Forelimb muscle (tissue), 1 donor: ENCODE measurements at regions not wholly inside any gene's neighbourhood (a gene's known extent, or its start where the extent isn't known, plus 50 kb on each side); places are given as distances from the start of the nearest gene placed in this dataset.
"Not testable (repeated sequence)": the region's sequence is repeated elsewhere in the genome, so short reads cannot be mapped to it uniquely, and the experiment has no call there.

Experiments used
- DNase-seq: peaks from one replicate; pipeline ENCODE4 v3.0.0-alpha.2; 2013; ENCODE audit warnings: low read depth

DNA sequence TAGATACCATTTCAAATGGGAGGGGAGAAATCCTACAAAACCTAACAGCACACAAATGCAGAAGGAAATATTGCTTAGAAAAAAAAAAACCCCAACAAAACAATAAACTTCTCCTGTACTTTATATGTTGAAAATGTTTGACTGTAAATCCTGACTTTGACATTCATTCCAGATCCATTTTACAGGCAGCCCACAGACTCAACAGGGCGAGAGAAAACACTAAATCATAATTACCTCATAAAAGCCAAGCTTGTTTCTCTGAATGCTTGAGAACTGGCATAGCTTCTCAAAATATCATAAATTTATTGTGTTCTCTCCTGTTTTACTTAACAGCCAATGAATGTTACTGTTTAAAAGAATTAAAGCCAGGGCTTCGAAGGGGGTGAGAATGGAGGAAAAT, 273.2 kb downstream of the CD83 start:
- no peak for DNase-seq

DNA sequence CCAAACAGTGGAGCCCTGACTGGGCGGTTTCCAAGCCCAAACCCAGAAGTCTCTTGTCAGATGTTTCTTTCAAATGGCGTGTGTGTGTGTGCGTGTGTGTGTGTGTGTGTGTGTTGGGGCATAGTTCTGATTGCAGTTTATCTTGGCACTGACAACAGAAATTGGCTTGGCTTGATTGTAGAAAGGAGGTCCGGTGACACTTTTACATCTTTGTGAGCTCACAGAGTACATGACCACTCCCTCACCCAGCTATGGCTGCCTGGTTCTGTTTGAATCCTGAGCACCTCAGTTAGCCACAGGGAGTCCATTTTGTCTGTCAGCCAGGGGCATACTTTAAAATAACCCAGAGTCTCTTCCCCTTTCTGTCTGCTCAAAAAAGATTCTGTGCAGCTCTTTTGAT, 276.3 kb downstream of the CD83 start:
- no peak for DNase-seq

DNA sequence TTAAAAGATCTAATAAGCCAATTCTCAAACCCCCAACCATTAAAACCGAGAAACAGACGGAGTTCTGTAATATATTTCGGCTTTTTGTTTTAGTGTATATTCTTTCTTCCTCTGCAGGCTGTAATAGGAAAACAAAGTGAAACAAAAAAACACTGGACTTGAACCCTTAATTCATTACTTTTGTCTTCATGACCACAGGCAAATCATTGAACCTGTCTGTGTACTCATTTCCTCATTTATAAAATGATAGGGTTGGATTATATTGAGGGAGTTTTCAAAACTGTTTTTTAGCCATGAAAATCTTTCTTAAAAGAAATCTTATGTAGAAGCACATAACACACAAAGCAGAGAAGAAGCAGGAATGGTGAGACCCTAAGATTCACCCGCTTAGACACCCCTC, 278.8 kb downstream of the CD83 start:
- DNase-seq = no peak

DNA sequence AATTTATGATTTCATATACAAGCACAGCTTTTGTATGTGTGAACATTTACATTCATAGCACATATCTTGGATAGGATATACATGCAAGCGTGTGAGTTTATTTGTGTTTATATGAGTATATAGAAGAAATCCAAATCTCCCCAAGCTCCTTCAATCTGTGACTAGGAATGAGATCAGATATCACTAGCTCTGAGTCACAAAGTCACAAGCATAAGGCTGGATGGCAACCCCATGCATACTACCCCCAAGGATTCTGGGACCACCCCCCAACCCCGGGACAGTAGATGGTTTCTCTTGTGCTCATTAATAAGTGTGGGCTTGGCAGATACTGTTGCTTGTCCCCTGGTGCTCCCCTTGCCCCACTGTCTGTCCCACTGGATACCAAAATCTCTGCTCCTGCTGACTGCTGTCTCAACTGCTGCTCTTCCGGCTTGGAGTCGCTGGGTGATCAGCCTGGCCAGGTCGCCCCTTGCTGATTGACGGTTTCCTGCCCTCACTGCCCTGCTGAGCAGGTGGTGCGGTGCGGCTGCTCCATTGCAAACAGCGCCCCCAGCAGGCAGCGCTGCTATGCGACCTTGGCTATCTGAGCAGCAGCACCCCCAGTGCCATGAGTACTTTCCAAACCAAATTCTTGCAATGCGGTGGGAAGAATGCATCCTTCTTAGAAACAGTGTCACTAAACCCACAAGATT, 279.4 kb downstream of the CD83 start:
- DNase-seq = no peak

DNA sequence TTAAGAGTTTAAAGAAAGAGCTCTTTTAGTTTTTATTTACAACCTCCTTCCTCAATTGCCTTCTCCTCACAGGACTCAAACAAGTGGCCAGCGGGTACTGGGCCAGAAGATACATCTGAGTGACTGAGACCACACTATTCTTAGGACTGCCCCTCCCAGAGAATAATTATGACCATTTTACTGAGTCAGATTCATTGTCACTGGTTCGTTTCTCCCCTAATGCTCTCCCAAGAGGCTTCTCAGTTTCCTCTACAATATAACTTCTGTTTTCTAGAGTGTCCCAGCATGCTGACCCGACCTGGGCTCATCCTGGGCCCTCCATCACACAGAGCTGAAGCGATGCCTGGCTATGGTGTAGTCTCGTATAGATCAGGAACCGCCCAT, 279.9 kb downstream of the CD83 start:
- no peak for DNase-seq

DNA sequence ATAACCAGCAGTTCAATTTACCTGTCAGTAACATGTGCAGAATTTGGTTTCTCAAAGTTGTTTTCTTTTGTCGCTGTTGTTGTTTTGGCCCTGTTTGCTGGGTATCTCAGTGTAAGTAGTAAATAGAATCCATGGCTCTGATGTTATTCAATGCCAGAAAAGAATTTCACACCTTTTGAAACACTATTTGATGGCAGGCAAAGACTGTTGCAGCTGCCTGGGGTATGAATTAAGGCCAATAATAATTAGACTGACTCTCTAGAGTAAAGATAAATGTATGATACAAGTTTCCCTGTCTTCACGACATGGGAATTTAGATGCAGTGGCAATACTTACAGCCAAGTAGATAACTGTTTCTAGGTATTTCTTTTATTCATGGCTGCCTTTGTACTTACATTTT, 281.4 kb downstream of the CD83 start:
- DNase-seq = no peak

DNA sequence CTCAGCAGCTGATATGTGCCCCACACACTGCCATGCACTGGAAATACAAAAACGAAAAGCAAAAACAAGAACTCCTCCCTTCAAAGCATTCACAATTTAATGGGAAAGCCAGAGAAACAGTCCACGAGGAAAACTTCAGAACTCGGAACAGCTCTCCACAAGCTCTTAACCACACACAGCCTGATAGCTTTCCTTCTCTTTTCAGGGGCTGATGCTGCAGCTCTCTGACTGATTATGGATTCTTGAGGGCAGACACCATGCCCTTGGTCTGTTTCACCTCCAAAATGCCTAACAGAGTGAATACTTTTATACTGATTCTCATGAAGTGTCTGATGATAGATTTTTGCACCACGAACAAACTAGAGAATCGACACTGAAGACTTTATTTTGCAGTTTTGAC, 282.1 kb downstream of the CD83 start:
- no peak for DNase-seq

DNA sequence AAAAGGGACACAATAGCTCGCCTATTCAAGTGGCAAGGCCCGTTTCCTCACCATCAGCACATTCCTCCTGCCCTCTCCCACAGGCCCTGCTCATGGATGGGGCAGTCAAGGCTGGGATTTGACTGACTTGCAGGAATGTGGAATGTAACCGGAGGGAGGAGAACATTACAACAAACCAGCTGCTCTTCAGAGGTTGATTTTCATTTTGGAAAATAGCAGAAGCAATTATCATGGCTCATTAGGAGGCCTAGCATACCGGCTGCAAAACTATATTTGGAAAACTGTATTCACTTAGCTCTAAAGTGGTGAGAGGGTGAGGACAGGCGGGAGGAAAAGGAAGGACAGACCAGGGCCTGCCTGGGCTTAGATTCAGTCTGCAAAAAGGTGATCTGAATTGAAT, 283.7 kb downstream of the CD83 start:
- DNase-seq = no peak

DNA sequence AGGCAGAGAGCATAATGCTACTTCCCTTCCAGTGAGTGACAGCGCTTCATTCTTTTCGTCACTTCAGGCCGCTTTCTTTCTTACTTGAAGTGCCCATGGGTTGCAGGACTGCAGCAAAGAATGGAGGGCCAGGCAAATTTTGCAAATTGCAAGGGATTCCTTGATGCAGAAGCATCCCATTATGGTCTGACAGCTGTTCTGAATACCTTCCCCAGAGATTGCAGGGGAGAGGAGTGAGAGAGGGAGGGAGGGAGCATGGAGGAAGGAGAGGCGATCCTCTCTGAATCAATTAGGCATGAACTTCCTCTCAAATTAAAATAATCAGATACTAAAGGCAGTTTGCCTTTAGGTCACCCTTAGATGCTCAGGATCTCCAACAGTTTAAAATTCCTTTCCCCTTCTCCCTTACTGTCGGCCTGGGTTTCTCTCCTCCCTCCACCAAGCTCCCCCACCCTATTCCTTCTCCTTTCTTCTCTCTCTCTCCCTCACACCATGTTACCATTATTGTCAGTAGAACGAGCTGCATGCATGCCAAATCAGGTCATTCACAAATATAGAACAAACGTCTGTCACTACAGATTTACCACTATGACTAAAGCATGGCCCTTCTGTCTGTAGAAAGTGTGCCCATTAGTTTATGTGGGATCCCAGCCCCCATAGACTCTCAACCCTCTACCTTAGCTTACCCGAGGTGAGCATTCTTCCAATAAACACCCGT, 289.2 kb downstream of the CD83 start:
- no peak for DNase-seq

DNA sequence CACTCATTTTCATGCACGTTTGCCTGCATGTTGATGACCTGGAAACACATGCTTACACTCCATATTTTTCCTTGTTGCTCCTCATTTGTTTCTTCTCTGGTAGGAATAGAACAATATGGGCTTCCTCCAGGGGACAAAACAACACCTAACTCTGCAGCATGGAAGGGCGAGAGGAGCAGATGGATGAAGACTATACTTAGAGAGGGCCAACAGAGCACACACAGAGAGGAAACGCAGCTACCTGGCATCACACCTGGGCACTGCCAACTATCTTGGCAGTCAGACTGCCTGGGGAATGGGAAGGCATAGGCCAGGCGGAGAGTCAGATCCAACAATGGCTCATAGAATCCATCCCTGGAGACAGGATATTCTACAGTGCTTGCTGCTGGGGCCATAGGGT, 290.9 kb downstream of the CD83 start:
- no peak for DNase-seq

DNA sequence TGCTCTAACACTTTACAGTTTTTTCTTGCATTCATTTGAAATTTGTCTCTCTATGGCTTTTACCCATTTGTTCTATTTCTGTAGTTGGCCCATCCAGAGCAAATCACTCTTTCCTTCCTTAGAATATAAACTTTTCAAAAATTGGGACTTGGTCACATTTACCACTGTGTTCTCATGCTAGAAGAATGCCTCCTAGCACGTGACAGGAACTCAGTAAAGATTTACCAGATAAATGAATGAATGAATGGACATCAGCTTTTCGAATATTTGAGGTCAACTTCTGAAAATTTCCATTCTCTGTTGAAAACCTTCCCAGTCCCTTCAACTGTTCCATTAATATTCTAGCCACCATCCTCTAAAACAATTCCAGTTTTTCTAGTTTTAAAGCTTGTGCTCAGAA, 294.5 kb downstream of the CD83 start:
- no peak for DNase-seq

DNA sequence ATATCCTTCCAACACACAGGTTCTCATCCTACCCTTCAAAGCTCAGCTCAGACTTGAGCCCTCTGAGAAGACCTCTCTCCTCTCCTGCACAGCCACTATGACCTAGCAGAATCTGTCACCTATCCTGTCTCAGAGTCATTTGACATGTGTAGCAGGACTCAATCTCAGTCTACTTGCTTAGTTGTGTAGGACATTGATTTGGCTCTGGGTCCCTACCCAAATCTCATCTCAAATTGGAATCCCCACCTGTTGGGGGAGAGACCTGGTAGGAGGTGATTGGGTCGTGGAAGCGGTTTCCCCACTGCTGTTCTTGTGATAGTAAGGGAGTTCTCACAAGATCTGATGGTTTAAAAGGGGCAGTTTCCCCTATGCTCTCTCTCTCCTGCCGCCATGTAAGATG, 297.9 kb downstream of the CD83 start:
- no peak for DNase-seq

DNA sequence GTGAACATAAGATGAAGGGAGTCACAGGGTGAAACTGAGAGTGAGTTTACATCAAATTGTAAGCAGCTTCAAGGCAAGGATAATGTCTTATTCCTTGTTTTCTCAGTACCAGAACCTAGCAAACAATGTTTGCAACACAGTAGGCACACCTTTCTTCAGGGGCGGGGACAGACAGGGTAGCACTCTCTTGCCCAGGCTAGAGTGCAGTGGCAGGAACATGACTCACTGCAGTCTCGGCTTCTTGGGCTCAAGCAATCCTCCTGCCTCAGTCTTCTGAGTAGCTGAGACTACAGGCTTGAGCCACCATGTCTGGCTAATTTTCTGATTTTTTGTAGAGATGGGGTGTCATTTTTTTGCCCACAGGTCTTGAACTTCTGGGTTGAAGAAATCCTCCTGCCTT, 299.8 kb downstream of the CD83 start:
- DNase-seq = no peak

DNA sequence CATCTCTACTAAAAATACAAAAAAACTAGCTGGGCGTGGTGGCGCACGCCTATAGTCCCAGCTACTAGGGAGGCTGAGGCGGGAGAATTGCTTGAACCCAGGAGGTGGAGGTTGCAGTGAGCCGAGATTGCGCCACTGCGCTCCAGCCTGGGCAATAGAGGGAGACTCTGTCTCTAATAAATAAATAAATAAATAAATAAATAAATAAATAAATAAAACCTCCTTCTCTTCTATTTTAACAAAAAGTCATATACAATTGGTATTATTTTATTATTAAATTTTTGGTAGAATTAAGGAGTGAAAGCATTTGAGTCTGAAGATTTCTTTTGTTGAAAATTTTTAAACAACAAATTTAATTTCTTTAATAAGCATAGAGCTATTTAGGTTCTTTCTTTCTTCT, 301.7 kb downstream of the CD83 start:
- not testable (repeated sequence) for DNase-seq

DNA sequence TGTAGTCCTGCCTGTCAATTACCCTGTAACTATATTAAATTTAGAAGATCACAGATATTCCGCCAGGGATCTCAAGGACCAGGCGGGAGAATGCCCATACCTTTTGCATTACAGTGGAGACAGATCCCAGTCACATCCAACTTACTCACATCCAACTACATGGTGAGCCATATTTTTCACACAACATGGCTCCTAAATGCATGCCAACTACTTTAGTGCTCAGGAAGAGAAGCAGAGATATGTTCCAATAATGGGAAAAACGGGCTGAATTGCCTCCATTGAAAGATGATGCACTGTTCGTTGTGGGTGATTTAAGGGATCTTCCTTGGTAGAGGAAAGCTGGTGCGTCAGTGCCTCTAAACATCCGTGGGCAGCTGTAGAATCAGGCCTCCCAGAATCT, 304.5 kb downstream of the CD83 start:
- no peak for DNase-seq

DNA sequence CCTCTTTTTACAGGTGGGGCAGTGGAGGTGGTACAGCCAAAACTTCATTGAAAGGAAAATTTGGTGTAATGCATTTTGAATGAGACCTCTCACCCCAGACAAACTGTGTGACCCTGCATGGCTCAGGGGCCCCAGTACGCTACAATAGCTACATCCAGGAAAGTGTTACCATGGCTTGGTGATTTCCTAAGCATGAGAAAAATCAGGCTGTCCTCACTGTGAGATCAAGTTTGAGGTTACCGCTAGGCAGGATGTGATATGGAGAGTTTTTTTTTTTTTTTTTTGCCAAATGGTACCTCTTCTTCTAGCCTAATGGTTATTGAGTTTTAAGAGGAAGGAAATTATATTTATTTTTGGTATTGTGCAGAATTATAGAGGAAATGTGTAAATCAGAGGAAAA, 305.3 kb downstream of the CD83 start:
- DNase-seq = no peak

DNA sequence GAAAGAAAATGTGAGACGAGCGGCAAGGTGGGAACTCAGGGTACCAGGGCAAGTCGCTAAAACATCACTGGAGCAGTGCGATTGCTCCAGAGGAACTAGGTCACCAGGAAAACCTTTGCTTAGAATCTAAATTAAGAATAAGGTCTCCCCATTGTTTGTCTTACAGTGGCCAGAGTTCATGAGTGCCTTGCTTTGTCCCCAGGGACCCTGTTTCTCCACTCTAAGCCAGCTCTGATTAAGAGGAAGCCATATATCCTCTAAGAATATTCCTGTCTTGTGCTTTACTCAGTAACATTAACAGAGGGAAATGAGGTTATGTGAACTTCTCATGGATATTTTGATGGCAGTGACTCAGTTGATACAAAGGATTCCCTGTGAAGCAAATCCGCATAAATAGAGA, 305.8 kb downstream of the CD83 start:
- no peak for DNase-seq

DNA sequence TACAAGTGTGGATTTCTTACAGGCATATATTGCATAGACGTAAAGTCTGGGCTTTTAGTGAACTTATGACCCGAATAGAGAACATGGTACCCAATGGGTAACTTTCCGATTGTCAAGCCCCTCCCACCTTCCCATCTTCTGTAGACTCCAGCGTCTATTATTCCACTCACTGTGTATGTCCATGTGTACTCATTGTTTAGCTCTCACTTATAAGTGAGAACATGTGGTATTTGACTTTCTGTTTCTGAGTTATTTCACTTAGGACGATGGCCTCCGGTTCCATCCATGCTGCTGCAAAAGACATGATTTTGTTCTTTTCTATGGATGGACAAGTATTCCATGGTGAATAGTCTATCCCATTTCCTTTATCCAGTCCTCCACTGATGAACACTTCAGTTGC, 306.4 kb downstream of the CD83 start:
- no peak for DNase-seq

DNA sequence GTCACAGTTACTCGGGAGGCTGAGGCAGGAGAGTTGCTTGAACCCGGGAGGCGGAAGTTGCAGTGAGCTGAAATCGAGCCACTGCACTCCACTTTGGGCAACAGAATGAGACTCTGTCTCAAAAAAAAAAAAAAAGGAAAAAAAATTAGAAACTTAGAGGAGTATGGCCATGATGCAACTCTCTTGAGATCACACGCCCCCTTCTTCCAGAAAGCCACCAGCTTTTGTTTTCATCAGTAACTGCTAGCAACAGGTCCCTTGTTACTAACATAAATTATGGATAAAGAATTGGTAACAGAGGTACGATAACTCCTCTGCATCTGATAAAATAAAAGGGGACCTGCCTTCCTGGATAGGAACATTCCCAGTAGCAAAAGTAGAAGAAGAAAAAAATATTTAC, 308.2 kb downstream of the CD83 start:
- no peak for DNase-seq

DNA sequence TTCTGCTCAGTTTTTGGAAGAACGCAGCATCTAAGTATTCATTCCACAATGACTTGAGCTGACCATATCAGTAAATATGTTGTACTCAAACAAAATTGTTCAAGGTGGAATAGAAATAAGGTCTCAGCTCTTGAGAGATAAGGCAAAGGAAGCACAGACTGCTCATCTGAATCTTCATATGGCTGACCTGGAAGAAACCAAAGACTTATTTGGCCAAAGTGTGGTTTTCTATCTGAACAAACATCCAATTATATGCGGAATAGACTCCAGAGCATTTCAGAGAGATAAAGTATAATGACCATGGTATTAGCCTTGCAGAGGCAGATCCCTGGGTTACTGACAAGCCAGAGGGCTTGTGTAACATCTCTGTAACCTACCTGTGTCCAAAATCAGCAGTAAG, 308.7 kb downstream of the CD83 start:
- DNase-seq = no peak

DNA sequence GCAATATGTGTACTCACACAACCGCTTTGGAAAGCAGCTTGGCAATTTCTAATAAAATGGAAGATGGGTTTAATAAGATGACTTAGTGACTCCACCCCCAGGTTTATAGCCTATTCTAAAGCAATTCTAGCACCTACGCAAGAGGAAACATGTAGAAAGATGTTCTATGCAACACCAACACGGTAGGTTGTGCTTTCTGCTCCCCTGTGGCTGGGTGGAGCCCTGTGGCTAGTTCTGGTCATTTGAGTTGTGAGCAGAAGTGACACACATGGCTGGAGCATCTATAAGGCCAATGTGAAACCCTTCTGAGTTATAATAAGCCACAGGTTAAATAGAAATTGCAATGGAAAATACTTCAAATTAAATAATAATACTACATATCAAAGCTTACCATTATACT, 310.7 kb downstream of the CD83 start:
- no peak for DNase-seq

DNA sequence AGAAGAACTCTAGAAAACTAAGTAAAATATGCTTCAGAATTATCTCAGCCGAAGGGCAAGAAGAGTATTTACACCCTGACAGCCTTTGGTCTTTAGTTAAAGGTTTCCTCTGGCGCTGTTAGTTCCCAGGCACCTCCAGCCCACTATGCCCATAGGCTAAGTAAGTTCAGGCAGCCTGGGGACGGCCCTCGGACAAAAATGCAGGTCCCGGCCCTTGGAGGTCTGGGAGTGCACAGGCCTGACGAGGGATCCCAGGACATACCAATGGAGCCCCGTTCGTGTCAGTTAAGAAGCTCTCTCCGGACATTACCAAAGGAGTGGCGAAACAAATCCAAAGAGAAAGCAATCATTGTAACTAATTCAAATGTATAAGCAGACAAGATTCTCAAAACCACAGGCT, 311.8 kb downstream of the CD83 start:
- no peak for DNase-seq

DNA sequence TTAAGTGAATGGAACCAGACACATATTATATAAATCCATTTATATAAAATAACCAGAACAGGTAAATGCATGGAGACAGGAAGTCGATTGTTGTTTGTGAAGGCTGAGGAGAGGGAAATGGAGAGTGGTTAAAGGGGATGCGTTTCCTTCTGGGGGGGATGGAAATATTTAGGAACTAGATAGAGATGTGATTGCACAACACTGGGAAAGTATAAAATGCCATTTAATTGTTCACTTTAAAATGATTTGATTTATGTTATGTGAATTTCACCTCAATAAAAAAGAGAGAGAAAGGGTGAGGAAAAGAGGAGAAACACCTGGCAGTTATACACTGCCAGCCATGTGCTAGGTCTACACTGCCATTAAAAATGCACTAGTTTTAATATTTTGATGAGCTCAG, 312.6 kb downstream of the CD83 start:
- no peak for DNase-seq
